ENCODE measurements at regions not wholly inside any gene's neighbourhood (a gene's known extent, or its start where the extent isn't known, plus 50 kb on each side); places are given as distances from the start of the nearest gene placed in this dataset.
"Not testable (repeated sequence)": the region's sequence is repeated elsewhere in the genome, so short reads cannot be mapped to it uniquely, and the experiment has no call there.

DNA sequence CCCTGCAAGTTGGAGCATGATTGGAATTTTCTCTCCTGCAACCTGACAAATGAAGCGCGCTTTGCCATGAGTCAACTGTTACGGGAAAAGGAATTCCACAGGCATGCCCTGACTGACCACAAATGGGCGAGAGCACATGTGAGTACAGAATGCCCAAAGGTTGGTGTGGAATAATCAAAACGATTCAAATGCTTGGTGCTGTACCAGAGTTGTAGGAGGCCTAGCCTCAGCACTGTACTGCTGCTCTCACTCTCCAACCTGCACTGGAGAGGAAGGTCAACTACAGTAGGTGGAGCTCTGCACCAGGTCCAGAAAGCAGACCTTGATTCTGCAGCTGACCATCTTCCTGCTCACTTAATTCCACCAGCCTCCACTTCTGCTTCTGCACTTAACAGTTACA is 406.9 kb upstream of the ACTBL2 start:
- Mint-ChIP-seq H3K27ac (no peak overlapping the region), H3K36me3 (no peaks in the 10 kb centered on the region), H3K9me3 (no peaks in the 10 kb centered on the region)
- ATAC-seq (no peak), DNase-seq (ENCODE audit: low spot score in 2 of 2) (no peak)

DNA sequence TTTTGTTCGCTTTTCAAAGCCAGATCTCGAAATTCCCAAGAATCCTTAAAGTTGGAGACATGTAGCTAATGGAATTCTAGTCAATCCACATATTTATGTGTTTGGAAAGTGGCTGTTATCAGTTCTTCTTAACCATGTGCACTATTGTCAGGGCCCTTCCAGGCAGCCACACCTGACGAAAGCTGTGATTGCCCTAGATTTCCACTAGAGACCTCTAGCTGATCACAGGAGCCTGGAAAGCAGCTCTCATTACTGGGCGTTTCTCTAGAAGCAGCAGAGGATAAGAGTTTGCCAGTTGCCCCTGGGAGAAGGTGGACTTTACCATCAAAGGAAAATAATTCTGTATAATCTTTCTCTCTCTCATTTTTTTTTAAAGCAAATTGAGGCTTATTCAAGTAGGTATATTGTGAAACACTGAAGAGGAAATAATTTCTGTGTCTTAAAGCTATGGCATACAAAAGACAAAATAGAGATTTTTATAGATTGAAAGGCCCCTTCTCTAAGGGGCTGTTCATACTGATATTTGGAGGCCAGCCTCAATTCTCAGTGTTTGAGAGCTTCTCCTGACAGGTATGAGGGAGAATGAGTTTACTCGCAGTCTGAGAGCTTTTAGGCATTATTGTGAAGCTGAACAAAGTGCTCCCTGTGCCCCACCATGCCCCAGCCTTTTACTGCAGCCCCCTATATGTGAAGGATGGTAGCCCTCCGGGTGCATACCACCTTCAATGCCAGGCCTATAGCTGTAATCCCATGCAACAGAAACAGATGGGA is 405.4 kb upstream of the ACTBL2 start:
- Mint-ChIP-seq H3K27ac (no peak overlapping the region), H3K36me3 (no peaks in the 10 kb centered on the region), H3K9me3 (no peaks in the 10 kb centered on the region)
- no peak for ATAC-seq
- DNase-seq (ENCODE audit: low spot score in 2 of 2): no peak

- Mint-ChIP-seq H3K36me3 (no peaks in the 10 kb centered on the region), H3K27ac (no peak overlapping the region), H3K9me3 (no peaks in the 10 kb centered on the region)
- DNase-seq (ENCODE audit: low spot score in 2 of 2) (no peak), ATAC-seq (no peak)
These were observed 401.9 kb upstream of the ACTBL2 start for GRCh38 chr5:57884346-57885102.

GRCh38 chr5:57880216-57880615 is 397.6 kb upstream of the ACTBL2 start:
- no peak for DNase-seq (ENCODE audit: low spot score in 2 of 2)
- H3K27ac Mint-ChIP-seq: no peak overlapping the region
- H3K36me3 Mint-ChIP-seq: no peaks in the 10 kb centered on the region
- no peaks in the 10 kb centered on the region for H3K9me3 Mint-ChIP-seq
- ATAC-seq: no peak

GRCh38 chr5:57878301-57878722 is 395.7 kb upstream of the ACTBL2 start:
- Mint-ChIP-seq H3K36me3 (no peaks in the 10 kb centered on the region), H3K9me3 (no peaks in the 10 kb centered on the region), H3K27ac (no peak overlapping the region)
- ATAC-seq (no peak), DNase-seq (ENCODE audit: low spot score in 2 of 2) (no peak)

DNA sequence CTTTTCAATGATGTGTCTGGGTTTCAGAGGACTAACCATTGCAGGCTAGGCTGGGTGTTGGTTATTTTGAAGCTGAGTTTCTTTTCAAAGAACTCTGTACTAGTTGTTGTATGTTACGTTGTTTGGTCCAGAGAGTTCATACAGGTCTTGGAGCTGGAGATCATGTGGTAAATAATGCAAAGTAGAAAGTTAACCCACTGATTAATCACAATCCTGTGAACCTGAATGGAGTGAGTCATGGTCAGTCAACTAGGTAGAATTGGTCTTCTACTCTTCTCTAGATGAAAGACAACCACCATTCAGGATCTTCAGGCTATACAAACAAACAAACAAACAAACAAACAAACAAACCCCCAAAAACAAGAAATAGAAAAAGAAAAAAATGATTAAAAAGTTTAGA is 388.9 kb upstream of the ACTBL2 start:
- Mint-ChIP-seq H3K36me3 (peaks cover 7% of the 10 kb centered on the region in 2 donors), H3K9me3 (peaks cover 6 to 10% of the 10 kb centered on the region in 2 donors), H3K27ac (no peak overlapping the region)
- ATAC-seq: no peak
- no peak for DNase-seq (ENCODE audit: low spot score in 2 of 2)

GRCh38 chr5:57870267-57870666 is 387.7 kb upstream of the ACTBL2 start:
- not testable (repeated sequence) for ATAC-seq; H3K27ac Mint-ChIP-seq; DNase-seq (ENCODE audit: low spot score in 2 of 2); H3K36me3 Mint-ChIP-seq
- peaks cover 6 to 10% of the 10 kb centered on the region in 2 donors for H3K9me3 Mint-ChIP-seq

- Mint-ChIP-seq H3K9me3 (peaks cover 0 to 3% of the 10 kb centered on the region in 2 donors), H3K27ac (no peak overlapping the region), H3K36me3 (no peaks in the 10 kb centered on the region)
- DNase-seq (ENCODE audit: low spot score in 2 of 2) (no peak), ATAC-seq (no peak)
These were observed 381.1 kb upstream of the ACTBL2 start for GRCh38 chr5:57863661-57864060.

DNA sequence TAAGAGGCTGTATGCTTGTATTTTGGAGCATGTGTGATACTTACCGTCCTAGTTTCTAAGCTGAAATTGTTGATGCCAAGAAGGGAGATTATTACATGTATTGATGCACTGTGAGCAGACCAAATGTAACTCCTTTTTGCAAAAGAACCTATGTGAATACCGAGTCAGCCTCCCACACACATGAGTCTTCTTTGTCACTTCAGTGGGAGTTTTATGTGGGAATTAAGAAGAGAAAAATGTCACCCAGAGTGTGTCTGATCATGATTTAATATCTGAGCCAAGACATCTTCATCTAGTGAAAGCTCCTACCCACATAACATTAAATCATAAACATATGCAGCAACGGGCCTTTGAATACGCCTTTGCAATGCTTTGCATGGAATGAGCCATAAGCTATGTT is 380.3 kb upstream of the ACTBL2 start:
- DNase-seq (ENCODE audit: low spot score in 2 of 2) (no peak), ATAC-seq (no peak)
- no peaks in the 10 kb centered on the region for H3K36me3 Mint-ChIP-seq
- no peak overlapping the region for H3K27ac Mint-ChIP-seq
- peaks cover 0 to 3% of the 10 kb centered on the region in 2 donors for H3K9me3 Mint-ChIP-seq

- DNase-seq (ENCODE audit: low spot score in 2 of 2) (no peak), ATAC-seq (no peak)
- Mint-ChIP-seq H3K9me3 (peaks cover 0 to 3% of the 10 kb centered on the region in 2 donors), H3K27ac (no peak overlapping the region), H3K36me3 (no peaks in the 10 kb centered on the region)
These were observed 379.9 kb upstream of the ACTBL2 start for GRCh38 chr5:57862471-57862911.

- no peak for DNase-seq (ENCODE audit: low spot score in 2 of 2)
- no peak for ATAC-seq
- no peak overlapping the region for H3K27ac Mint-ChIP-seq
- H3K36me3 Mint-ChIP-seq: no peaks in the 10 kb centered on the region
- peaks cover 0 to 3% of the 10 kb centered on the region in 2 donors for H3K9me3 Mint-ChIP-seq
These were observed 377.0 kb upstream of the ACTBL2 start for GRCh38 chr5:57859626-57860025.

- Mint-ChIP-seq H3K36me3 (no peaks in the 10 kb centered on the region), H3K27ac (no peak overlapping the region), H3K9me3 (peaks cover 0 to 3% of the 10 kb centered on the region in 2 donors)
- no peak for DNase-seq (ENCODE audit: low spot score in 2 of 2)
- no peak for ATAC-seq
These were observed 376.3 kb upstream of the ACTBL2 start for GRCh38 chr5:57858905-57859304.

DNA sequence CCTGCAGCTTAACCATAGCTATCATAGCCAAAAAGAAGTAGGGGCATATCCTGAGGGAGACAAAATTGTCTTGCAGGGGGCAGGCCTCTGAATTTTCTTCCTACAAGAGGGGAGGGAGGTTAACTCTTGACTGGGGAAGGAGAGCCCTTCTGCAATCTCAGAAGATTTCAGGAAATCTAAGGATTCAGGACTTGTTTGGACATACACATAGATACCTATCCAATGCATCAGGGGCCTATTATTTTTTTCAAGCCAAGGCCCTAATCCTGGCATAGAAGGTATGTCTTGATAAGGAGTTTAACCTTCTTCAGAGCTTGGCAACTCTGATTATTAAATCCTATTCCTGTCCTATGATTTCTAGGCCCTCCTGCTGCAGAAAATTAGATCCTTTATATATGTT is 375.1 kb upstream of the ACTBL2 start:
- Mint-ChIP-seq H3K9me3 (peaks cover 0 to 3% of the 10 kb centered on the region in 2 donors), H3K36me3 (no peaks in the 10 kb centered on the region), H3K27ac (no peak overlapping the region)
- no peak for DNase-seq (ENCODE audit: low spot score in 2 of 2)
- ATAC-seq: no peak

GRCh38 chr5:57855831-57856230 is 373.2 kb upstream of the ACTBL2 start:
- H3K27ac Mint-ChIP-seq: no peak overlapping the region
- no peak for DNase-seq (ENCODE audit: low spot score in 2 of 2)
- H3K36me3 Mint-ChIP-seq: no peaks in the 10 kb centered on the region
- no peak for ATAC-seq
- H3K9me3 Mint-ChIP-seq: no peaks in the 10 kb centered on the region

DNA sequence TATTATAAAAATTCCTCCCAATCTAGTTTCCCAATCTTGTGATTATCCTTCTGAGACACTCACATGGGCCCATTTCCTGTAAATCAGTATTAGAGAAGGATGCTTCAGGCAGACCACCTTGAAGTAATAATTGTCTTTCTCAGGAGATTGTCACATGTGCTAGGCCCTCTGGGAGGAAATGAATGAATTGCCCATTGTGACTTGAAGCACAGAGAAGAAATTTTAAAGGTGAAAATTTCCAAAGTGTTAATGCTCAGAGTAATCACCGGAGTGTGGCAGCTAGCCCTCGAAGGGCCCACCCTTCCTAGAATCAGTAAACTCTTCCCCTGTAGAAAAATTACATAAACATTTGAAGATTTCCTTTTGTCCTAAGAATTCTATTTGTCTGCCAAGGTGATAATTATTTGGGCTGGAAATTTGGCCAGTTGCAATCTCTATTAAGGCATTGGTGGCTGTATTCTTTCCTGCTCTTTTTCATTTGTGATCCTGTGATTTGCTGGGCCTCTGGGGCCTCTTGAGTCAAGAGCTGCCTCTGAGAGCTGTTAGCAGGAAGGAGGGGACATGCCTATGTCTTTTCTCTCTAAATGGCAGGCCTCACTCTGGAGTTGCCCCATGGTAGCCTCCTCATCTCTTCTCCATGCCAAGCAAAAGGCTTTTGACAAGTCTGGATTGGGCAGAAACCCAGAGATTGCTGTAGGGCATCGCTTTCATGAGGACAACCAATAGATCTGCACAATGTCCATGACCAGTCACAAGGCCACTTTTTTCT is 371.5 kb upstream of the ACTBL2 start:
- Mint-ChIP-seq H3K9me3 (no peaks in the 10 kb centered on the region), H3K27ac (no peak overlapping the region), H3K36me3 (no peaks in the 10 kb centered on the region)
- DNase-seq (ENCODE audit: low spot score in 2 of 2): no peak
- ATAC-seq: no peak

- no peak for ATAC-seq
- Mint-ChIP-seq H3K36me3 (no peaks in the 10 kb centered on the region), H3K27ac (no peak overlapping the region), H3K9me3 (peaks cover 0 to 4% of the 10 kb centered on the region in 2 donors)
- no peak for DNase-seq (ENCODE audit: low spot score in 2 of 2)
These were observed 367.5 kb upstream of the ACTBL2 start for GRCh38 chr5:57850109-57850508.

DNA sequence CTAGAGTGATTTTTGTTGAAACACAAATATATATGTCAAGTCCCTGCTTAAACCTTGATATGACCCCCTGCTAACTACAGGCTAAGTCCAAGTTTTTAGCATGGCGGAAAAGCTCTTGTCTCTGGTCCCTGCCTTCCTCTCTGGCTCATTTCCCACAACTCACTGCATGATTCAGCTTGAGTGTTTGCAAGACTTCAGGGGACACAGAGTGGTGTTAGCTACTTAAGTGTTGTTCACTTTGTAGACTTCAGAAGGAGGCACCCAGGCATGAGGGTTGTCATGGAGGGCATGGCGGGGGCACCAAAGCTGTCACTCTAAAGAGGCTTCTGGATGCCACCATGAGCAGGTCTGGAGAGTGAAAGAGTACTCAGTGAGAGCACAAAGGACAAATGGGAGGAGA is 362.4 kb upstream of the ACTBL2 start:
- Mint-ChIP-seq H3K27ac (no peak overlapping the region), H3K9me3 (peaks cover 0 to 4% of the 10 kb centered on the region in 2 donors), H3K36me3 (no peaks in the 10 kb centered on the region)
- ATAC-seq (no peak), DNase-seq (ENCODE audit: low spot score in 2 of 2) (no peak)
